ENCODE measurements at regions not wholly inside any gene's neighbourhood (a gene's known extent, or its start where the extent isn't known, plus 50 kb on each side); places are given as distances from the start of the nearest gene placed in this dataset.

DNA sequence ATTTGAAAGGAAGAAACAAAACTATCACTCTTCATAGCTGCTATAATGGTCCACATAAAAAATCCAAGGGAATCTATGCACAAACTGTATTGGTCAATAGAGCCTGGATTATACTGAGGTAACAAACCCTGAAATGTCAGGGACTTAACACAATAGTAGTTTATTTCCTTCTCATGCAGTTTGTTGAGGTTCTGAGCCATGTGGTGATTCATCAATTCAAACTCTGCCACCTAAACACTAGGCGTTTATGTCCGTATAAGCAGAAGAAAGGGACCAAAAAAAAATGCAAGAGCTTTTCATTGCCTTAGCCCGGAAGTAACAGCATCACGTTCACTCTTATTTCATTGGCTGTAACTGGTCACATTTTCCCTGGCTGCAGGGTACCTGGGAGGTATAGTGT, 464.7 kb downstream of the ZSWIM6 start:
- Histone ChIP-seq H3K36me3 (ENCODE audit: control insufficient read depth in 2 of 4, insufficient read depth in 4 of 4, low read length in 3 of 4) (no peaks in the 10 kb centered on the region), H2BK15ac (ENCODE audit: low read length) (no peak overlapping the region), H3K14ac (ENCODE audit: insufficient read length) (no peak overlapping the region), H2BK5ac (ENCODE audit: low read depth, low read length) (no peak overlapping the region), H3K18ac (ENCODE audit: extremely low read depth, low read length) (no peak overlapping the region), H3K9me3 (ENCODE audit: insufficient read depth in 2 of 2, low read depth in 1 of 2, low read length in 1 of 2) (no peaks in the 10 kb centered on the region), H2AFZ (ENCODE audit: low read length) (no peak overlapping the region), H3K27ac (ENCODE audit: low read depth, low read length) (no peak overlapping the region), H3K23ac (ENCODE audit: insufficient read length) (no peak overlapping the region), H3K4me3 (ENCODE audit: extremely low read depth in 1 of 4, insufficient read depth in 2 of 4, low read depth in 3 of 4, low read length in 4 of 4) (no peak overlapping the region), H3K23me2 (ENCODE audit: low read depth, low read length) (no peaks in the 10 kb centered on the region), H3K27me3 (replicated peaks in 1 of 4; ENCODE audit: control insufficient read depth in 3 of 4, extremely low read depth in 1 of 4, insufficient read depth in 3 of 4, low read length in 3 of 4) (no peaks in the 10 kb centered on the region), H4K91ac (replicated peaks; ENCODE audit: insufficient read length, low read length) (no peak overlapping the region), H3K4me2 (ENCODE audit: insufficient read depth in 1 of 2, low read depth in 2 of 2, low read length in 2 of 2) (no peak overlapping the region), H2AK5ac (ENCODE audit: low read depth, low read length) (no peak overlapping the region), H3K9ac (replicated peaks in 1 of 4; ENCODE audit: extremely low read depth in 1 of 4, low read depth in 3 of 4, low read length in 3 of 4) (no peak overlapping the region), H2BK20ac (ENCODE audit: low read length) (no peak overlapping the region), H4K5ac (ENCODE audit: insufficient read length, low read depth, low read length) (no peak overlapping the region), H3K79me1 (ENCODE audit: low read depth, low read length) (no peaks in the 10 kb centered on the region), H2BK120ac (replicated peaks; ENCODE audit: low read depth, low read length) (no peak overlapping the region), H3K4me1 (replicated peaks in 1 of 4; ENCODE audit: control insufficient read depth in 3 of 4, insufficient read depth in 4 of 4, low read length in 3 of 4) (no peaks in the 10 kb centered on the region; a peak in 1 of 7 replicates), H3K56ac (replicated peaks; ENCODE audit: insufficient read length, low read depth, low read length) (no peak overlapping the region), H4K8ac (ENCODE audit: extremely low read depth, insufficient read depth, low read length) (no peak overlapping the region), H3K79me2 (ENCODE audit: control insufficient read depth in 1 of 2, insufficient read depth in 2 of 2, low read length in 2 of 2) (no peaks in the 10 kb centered on the region), H3K4ac (replicated peaks; ENCODE audit: insufficient read length, low read depth, low read length) (no peak overlapping the region), H4K20me1 (replicated peaks in 1 of 2; ENCODE audit: control insufficient read depth in 1 of 2, insufficient read depth in 2 of 2, low read length in 2 of 2) (no peaks in the 10 kb centered on the region), H2BK12ac (ENCODE audit: low read depth, low read length) (no peak overlapping the region)
- FAIRE-seq (no peak), DNase-seq (ENCODE audit: low read depth in 1 of 2, low spot score in 2 of 2) (no peak)
- WGBS, 2 experiments (ENCODE audit: extremely low coverage in 1 of 2, insufficient coverage in 1 of 2, insufficient read length in 1 of 2, insufficient replicate concordance in 2 of 2, low coverage in 1 of 2, low lambda C conversion rate in 2 of 2, missing lambda C conversion rate in 1 of 2) = 87% methylated on average over 4 of the region's 4 CpGs; no CpG with 5 or more reads in 1 of the 2 experiments
- POLR2A ChIA-PET (ENCODE audit: partially characterized antibody) = no interaction called here
- CTCF ChIA-PET (ENCODE audit: partially characterized antibody) = interaction anchor here (1.6 to 4.0 kb wide), 2 partner anchors 15 to 28 kb away, joined by 4 to 21 read pairs; no protein-coding TSS in a partner anchor
- no peak for TF ChIP-seq TCF12 (IDR thresholded peaks at IDR 0.05; ENCODE audit: low read depth, low read length)
- TF ChIP-seq NRF1 (IDR thresholded peaks at IDR 0.05; ENCODE audit: low read depth, low read length) = no peak
- no peak for TF ChIP-seq MAX (IDR thresholded peaks at IDR 0.05)
- no peak for TF ChIP-seq E2F6 (IDR thresholded peaks at IDR 0.05)
- TF ChIP-seq RFX5 (IDR thresholded peaks at IDR 0.05; ENCODE audit: borderline replicate concordance, low read depth, low read length) = no peak
- TF ChIP-seq BRCA1 (IDR thresholded peaks at IDR 0.05; ENCODE audit: low read depth, low read length) = no peak
- no peak for TF ChIP-seq FOSL1 (IDR thresholded peaks at IDR 0.05; ENCODE audit: insufficient read depth, low read depth, low read length)
- no peak for TF ChIP-seq BACH1 (IDR thresholded peaks at IDR 0.05; ENCODE audit: low read length)
- TF ChIP-seq EP300 (IDR thresholded peaks at IDR 0.05; ENCODE audit: borderline replicate concordance in 1 of 2, low read depth in 2 of 2, low read length in 2 of 2) = no peak
- no peak for TF ChIP-seq BCL11A (IDR thresholded peaks at IDR 0.05; ENCODE audit: low read depth in 2 of 2, low read length in 2 of 2)
